HEK293T (cell line): ENCODE measurements at regions not wholly inside any gene's neighbourhood (a gene's known extent, or its start where the extent isn't known, plus 50 kb on each side); places are given as distances from the start of the nearest gene placed in this dataset.

Source experiments
- ARNT ChIP-seq: fragments of 450-650 bp; IDR thresholded peaks from 2 replicates; pipeline ENCODE4 v1.6.1; 2017; ENCODE audit warnings: mild to moderate bottlenecking
- FOXA1 ChIP-seq: fragments of 450-650 bp; IDR thresholded peaks from 2 replicates; pipeline ENCODE4 v1.6.1; 2016; ENCODE audit warnings: mild to moderate bottlenecking
- FOXM1 ChIP-seq: fragments of 450-650 bp; IDR thresholded peaks from 2 replicates; pipeline ENCODE4 v1.6.1; 2017; ENCODE audit warnings: mild to moderate bottlenecking, borderline replicate concordance

GRCh38 chr6:170050591-170051041, 240.3 kb downstream of the DLL1 start:
- no peak for TF ChIP-seq FOXM1
- no peak for TF ChIP-seq ARNT
- no peak for TF ChIP-seq FOXA1
